Activated CD8-positive, alpha-beta memory T cell treated with anti-CD3 and anti-CD28 coated beads for 4 hours (primary cell): ENCODE measurements at regions not wholly inside any gene's neighbourhood (a gene's known extent, or its start where the extent isn't known, plus 50 kb on each side); places are given as distances from the start of the nearest gene placed in this dataset.

ENCODE experiments used
- DNase-seq, 2 donors: peaks; one replicate each; pipeline ENCODE4 v3.0.0-alpha.2; 2020; ENCODE audit warnings: low read depth in 2 of 2

DNA sequence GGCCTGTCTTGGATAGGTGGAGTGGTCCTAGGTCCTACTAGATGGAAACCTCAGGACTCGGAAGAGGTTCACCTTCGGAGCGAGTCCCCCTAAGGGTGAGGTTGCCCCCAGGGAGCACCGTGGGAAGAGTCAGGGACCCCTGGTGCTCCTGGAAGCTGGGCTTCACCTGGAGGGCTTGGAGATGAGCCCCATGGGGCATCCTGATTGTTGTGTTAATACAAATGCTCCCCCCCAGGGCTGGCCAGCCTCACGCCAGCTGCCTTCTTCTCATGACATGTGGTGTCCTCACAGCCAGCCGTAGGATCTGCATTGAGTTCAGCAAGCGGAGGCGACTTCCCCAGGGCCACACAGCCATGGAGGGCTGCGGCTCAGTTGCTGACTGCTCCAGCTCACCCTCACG, 1487.5 kb downstream of the BRD1 start:
- DNase-seq = no peak

DNA sequence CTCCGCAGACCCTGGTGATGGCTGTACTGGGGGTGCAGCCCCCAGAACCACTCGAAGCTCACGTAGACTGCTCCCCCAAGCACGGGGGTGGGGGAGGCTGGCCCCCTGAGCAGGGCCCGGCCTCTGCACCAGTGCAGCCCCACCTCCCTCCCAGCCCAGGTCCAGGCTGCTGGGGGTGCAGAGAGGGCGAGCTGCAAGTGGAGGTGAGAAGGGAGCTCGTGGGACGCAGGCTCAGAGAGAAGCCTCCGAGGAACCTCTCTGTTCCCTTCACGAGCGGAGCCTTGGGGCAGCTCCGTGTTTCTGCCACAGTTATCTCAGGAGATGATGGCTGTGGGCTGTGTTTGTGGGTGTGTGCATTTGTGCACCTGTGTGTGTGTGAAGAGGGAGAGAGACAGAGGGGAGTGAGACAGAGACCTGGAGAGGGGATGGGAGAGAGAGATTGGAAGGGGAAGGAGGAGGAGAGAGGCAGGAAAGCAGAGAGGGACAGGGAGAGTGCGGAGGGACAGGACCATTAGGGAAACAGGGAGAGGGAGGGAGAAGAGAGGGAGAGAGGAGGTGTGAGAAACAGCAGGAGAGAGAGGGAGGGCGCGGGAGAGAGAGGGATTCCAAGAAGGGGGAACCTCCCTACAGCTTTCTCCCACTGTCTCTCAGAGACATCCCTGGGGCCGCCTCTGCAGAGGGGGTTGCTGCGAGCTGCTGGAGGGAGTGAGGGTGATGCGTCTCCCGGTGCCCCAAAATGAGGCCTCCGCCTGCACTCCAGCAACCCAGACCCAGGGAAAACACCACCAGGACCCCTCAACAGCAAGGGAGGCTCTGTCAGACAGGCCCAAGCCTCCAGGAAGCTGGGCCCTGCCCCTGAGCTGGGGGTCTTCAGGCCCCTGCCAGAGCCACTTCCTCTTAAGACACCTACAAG, 1488.6 kb downstream of the BRD1 start:
- DNase-seq = no peak

DNA sequence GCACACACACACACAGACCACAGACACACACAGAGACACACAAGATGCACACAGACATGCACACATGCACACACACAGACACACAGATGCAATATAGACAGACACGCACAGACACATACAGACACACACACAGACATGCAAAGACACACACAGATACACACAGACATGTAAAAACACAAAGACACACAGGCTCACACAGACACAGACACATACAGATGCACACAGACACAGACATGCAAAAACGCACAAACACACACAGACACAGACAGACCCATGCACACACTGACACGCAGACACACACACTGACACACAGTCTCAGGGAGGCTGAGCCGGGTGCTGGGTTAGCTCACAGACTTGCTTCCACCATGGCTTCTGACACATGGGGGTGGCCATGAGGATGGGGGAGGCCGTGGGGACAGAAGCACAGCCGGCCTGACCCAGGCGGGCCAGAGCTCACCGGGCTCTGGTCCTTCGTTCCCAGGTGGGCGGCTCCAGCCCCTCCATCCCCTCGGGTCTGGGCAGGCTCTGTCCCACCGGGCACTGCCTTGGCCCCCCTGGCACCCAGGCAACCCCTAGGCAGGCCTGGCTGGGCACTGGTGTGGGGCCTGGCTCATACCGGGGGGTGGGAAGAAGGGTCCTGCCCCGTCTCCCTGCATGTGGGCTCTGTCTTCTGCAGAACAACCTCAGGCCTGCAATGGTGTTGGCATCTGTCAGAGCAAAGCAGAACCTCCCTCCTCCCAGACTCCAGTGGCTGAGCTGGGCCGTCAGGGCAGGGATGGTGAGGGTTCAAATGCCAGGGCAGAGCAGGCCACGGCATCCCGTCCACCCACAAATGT, 1489.5 kb downstream of the BRD1 start:
- no peak for DNase-seq

DNA sequence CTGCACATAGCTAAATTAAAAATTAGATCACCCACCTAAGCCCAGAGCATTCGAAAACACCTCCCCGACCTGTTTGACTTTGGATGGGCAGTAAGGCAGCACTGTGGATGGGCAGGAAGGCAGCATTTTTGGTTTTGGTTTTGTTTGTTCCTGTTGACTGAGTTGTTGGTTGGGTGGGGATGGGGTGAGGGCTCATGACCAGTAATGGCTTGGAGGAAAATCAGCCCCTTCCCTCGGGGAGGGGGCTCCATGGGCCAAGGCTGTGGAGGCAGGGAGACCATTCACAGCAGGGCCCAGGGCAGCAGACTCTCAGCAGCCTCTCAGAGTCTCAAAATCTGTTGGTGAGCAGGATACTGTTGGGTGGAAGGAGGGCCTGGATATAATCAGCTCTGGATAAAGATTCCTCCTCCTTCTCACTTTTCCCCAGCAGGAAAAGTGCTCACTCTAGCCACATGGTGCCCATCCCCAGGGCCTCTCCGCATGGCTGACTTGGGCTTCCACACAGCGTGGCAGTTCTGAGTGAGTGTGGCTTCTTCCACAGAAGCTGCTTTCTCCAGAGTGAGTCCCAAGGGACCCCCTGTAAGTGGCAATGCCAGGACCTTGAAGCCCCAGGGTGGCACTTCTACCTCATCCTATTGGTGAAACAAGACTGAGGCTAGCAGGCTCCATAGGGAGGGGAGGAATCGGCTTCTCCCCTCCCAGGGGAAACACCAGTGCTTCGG, 1491.2 kb downstream of the BRD1 start:
- DNase-seq = no peak

DNA sequence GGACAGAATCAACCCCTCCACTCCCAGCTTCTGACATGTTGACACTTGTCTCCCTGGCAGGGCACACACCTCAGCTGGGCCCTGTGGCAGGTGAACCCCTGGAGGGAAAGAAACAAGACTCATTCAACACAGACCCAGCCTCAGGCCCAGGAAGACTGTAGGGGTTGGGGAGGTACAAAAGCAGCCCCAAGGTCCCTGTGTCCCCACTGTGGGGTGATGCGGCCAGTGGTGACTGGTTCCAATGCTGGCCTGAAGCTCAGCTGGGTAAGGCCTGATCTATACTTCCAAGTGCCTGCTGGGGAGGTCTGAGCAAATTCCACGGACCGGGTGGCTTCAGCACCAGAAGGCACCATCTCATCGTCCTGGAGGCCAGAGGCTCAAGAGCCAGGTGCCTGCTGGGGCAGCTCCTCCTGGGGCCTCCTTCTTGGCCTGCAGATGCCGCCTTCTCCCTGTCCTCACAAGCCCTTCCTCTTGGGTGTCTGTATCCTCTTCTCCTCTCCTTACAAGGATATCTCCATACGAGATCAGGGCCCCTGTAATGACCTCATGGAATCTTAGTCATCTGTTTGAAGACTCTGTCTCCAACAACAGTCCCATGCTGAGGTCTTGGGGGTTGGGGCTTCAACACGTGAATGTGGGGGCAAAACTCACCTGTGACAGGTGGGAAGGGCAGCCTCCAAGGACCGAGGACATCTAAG, 1492.1 kb downstream of the BRD1 start:
- no peak for DNase-seq

DNA sequence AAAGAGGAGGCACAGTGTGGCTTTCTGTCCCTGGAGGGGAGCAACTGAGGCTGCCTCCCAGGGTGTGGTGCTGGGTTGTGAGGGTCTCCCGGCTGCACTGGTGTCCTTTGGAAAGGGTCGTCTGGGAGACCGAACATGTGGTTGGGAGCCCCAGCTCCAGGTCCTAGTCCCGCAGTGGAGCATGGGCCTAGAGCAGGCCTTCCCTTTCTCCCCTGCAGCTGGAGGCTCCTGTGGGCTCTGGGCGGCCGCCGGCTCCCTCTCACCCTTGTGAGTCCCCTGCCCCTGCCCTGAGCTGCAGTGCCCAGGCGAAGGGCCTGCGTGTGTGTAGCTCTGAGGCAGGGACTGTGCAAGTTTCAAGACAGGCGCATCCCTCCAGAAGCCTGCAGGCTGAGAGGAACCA, 1492.7 kb downstream of the BRD1 start:
- no peak for DNase-seq

DNA sequence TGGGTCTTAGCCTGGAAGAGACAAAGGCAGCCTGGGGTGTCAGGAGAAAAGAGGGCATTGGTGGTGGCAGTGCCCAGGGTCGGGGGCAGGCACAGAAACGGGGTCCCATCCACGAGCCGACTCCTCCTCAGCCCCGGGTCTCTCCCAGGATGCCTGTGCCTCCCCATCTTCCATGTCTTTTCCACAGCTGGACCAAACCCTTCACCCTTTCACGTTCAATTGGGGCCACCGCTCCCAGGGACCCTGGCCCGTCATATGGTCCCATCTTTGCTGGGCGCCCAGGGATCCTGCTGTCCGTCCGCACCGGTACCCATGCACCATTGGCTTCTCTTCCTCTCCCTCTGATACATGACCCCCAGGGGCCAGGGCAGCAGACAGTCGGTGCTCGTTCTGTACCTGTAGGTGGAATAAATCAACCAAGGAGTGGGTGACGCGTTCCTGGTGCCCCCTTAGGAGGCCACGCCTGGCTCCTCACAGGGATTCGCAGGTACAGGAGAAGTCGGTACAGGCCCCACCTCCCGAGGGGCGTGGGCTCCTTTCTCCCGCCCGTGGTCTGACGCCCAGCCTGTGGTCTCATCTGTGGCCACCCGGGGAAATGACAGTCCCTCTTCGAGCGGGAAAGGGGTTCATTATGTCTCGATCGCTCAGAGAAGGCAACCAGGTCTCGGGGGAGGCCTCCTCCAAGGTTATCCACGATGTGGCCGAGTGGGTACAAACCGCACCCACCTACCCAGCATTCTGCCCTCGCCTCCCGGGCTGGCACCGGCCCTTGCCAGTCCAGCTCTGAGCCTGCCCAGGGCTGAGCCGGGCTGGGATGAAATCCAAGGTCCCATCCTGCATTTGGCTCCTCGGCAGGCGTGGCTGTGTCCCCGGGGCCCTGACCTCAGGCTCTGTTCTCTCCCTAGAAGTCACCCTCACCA, 1493.6 kb downstream of the BRD1 start:
- no peak for DNase-seq

DNA sequence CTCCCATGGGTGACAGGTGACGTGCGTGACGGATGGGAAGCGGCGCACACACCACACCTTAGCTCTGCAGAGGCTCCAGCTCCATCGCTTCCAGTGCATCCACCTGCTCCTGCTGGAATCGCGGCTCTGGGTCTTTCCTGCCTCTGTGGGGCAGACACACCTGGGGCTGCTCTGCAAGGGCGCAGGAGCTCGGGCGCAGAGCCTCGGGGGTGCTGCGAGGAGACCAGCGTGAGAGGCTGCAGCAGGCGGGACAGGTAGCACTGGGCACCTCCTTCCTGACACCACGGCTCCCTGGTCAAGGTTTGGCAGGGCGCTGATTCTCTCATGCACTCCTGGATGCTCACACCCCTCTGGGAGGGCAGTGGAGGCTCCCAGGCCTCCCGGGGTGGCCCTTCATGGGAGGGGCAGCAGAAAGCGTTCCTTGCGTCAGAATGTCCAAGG, 1494.3 kb downstream of the BRD1 start:
- no peak for DNase-seq

DNA sequence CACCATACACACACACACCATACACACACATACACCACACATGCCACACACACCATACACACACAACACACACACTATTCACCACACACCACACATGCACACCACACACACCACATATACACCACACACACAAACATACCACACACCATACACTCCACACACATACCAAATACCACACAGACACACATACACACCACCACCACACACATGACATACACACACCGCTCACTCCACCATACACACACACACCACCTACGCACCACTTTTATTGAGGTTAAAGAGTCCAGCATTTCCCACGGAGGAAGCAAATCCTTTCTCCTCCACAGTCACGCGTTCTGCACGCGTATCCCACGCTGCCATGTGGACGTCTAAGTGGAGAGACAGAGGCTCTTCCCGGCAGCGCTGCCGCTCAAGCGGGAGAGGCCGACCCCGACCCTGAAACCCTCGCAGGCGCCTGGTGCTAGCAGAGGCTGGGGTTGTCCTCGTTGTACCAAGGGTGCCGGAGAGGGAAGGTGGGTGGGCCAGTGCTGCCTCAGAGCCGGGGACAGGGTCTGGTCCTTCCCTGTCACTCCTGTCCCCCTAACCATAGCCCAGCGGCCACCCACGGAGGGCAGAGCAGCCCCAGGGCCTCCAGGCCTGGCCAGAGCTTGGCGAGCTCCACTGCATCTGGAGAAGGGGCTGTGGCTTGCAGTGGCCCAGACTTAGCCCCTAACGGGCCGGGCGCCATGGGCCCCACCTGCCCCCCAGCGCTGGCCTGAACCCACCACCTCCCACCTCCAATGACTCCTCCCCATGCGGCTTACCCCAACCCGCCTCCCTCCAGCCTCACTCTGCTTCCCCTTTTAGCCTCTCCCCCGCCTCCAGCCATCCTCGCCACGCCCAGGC, 1495.0 kb downstream of the BRD1 start:
- DNase-seq = no peak

DNA sequence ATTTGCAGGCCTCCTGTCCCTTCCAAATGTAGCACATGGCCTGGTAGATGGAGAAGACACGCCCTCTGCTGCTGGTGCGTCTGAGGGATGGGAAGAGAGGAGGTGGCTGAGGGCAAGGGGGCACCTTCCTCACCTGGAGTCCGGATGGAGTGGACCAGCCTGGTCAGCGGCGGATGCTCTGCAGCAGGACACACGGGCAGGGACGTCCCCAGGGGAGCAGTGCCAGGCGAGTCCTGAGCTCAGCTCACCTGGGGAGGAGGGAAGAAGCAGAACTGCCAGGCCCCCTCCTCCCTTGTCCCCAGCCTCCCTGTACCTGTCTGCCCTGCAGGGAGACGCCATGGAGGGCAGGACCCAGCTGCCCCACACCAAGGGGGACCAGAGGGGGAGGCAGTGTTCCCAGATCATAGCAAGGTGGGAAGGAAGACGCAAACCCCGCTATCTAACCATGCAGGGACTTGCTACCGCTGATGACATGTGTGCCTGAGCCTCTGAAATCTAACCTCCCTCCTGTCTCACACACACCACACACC, 1495.9 kb downstream of the BRD1 start:
- DNase-seq = no peak

DNA sequence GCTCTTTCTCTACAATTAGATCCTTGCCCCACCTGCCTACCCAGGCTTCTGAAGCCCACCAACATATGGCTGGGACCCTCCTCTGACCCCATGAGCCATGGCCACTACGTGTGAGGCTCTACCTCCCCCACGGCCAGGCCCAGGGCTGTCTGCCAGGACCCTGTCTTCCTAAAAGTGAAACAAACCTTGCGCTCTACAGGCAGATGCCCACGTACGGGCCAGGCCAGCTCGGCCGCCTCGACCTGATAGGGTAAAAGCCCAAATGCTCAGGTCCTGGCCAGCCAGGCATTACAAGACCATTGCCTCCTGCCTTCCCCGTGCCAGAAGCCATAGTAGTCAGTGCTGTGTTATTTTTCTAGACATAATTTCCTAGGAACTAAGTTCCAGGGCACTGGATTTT, 1496.4 kb downstream of the BRD1 start:
- no peak for DNase-seq

DNA sequence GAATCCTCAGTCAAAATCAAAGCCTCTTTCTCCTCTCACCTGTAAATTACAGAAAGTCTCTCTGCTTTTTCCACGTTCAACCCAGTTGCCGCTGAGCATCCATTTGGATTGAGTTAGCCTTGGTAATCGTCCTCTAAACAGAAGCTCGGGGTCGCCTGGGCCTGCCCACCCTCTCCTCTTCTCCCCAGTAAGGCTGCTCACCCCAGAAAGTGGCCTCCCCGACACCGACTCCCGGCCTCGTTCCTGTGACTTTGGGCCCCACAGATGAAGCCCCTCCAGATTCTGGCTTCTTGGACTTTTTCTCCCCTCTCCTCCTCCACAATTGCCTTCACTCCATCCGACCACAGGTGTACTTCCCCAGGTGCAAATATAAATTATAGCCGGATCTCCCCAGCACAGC, 1500.0 kb downstream of the BRD1 start:
- DNase-seq = no peak

DNA sequence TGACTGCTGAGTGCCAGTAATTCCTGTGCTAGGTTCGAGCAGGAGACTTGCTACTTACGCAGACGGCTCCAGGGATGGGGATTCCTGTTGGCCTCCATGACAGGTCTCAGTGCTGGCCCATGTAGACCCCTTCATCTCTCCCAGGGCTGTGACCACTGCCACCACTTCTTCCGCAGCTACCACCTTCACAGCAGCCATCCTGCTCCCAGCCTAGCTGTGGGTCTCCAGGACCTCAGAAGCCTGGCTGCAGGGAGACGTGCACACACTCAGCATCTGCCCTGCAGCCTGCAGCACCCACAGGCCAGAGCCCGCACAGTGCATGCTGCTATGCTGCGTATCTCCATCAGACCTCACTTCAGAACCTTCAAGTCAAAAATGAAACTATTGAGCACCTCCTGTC, 1503.9 kb downstream of the BRD1 start:
- DNase-seq = no peak

DNA sequence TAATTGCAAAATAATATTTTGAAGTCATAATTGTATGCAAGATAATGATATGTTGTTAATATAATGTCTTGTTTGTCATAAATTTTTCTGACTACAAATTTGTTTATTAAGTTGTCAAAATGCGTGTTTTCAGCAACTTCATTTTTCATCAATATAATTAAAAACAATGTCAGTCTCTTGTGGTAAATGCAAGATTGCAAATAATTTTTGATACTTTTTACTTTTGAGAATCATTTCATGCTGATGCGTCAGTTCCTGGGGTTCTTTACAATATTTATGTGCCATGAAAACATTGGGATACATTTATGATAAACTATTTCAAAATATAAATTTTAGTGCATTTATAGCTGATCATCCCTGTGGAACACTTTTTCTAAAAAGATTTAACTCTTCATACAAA, 1504.8 kb downstream of the BRD1 start:
- no peak for DNase-seq

DNA sequence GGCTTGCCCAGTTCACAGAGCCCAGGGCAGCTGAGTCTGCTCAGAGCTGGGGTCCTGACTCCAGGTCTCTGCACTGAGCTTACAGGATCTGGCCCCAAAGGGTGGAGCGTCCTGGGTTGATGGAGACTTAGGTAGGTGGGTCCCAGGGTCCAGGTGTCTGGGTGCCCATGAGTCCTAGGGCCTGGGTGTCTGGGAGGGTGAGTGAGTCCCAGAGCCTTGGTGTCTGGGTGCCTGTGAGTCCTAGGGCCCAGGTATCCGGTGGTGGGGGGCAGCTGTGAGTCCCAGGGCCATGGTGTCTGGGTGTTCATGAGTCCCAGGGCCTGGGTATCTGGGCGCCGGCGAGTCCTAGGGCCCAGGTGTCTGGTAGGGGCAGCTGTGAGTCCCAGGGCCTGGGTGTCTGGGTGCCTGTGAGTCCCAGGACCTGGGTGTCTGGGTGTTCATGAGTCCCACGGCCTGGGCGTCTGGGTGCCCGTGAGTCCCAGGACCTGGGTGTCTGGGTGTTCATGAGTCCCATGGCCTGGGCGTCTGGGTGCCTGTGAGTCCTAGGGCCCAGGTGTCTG, 1505.6 kb downstream of the BRD1 start:
- no peak for DNase-seq

DNA sequence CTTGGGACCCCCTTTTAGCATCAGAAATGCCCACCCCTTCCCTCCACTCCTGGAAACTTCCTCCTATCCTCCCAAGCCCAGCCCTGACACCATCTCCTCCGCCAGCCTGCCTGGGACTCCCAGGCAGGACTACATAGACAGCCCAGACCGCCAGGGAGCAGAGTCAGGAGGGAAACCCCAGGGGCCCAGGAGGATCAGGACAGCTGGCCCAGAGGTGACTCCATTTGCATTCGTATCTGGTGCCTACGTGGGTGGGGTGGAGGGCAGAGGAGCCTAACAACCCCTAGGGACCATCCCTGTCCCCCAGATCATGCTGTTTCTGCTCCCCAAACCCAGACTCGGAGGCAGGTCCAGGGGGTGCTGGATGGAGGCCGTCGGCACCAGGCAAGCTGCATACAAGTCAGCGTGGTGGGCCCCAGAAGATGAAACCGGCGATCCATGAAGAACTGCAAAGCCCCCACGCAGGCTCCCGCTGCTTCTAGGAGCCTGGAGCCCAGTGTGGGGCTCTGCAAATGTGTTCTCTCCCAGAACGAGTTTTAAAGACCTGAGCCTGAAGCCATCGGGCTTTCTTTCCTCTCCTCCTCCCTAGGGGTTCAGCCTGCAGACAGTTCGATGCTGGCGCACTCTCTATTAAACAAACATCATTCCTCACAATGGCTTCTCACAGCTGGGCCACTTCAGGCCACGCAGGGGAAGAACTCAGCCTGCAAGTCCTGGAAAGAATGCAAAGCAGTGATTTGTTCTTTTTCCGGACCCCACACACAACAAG, 1506.8 kb downstream of the BRD1 start:
- no peak for DNase-seq

DNA sequence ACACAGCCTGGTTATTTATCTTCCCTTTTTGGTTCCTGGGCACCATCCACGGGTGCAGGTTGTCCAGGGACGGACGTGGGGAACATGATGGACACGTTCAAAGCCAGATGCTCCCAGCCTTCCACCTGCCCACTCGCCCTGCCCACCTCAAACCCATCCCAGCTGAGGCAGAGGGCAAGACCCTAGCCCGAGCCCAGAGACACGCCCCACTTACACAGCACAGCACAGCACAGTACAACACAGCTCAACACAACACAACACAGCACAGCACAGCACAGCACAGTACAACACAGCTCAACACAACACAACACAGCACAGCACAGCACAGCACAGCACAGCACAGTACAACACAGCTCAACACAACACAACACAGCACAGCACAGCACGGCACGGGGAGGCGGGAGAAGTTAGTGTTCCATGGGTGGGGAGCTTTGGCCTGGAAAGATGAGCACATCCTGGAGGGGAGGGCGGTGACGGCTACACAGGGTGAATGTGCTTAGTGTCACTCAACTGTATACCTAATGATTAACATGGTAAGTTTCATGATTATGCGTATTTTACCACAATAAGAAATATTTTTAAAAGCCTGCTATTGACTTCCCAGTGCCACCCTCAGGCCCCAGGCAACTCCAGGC, 1507.5 kb downstream of the BRD1 start:
- no peak for DNase-seq
